Suprapubic skin (tissue), 4 donors: ENCODE measurements at regions not wholly inside any gene's neighbourhood (a gene's known extent, or its start where the extent isn't known, plus 50 kb on each side); places are given as distances from the start of the nearest gene placed in this dataset.

ENCODE experiments used
- DNase-seq, 2 donors: peaks; one replicate each; pipeline ENCODE4 v3.0.0-alpha.2; 2019; ENCODE audit warnings: low spot score in 2 of 2
- H3K27ac ChIP-seq: fragments of 200-600 bp; sonication (generic); one replicate; pipeline ENCODE4 v1.5.1; 2019
- H3K27me3 ChIP-seq: fragments of 200-600 bp; sonication (generic); one replicate; pipeline ENCODE4 v1.5.1; 2019
- H3K36me3 ChIP-seq: fragments of 200-600 bp; sonication (generic); one replicate; pipeline ENCODE4 v1.5.1; 2019
- H3K4me1 ChIP-seq: fragments of 200-600 bp; sonication (generic); one replicate; pipeline ENCODE4 v1.5.1; 2019
- H3K4me3 ChIP-seq: fragments of 200-600 bp; sonication (generic); one replicate; pipeline ENCODE4 v1.5.1; 2019; ENCODE audit warnings: mild to moderate bottlenecking
- H3K9me3 ChIP-seq: fragments of 200-600 bp; sonication (generic); one replicate; pipeline ENCODE4 v1.5.1; 2019
- CTCF ChIP-seq, 2 donors: fragments of 200-600 bp in 1 of 2; fragments of 450-650 bp in 1 of 2; sonication (generic) in 1 of 2; IDR thresholded peaks; one replicate each; pipeline ENCODE4 v1.5.1; 2016 to 2019; ENCODE audit warnings: antibody characterized with exemption in 2 of 2, mild to moderate bottlenecking in 1 of 2, moderate library complexity in 1 of 2
- EP300 ChIP-seq: sonication (generic); formaldehyde crosslinking; IDR thresholded peaks from one replicate; pipeline ENCODE4 v1.6.1; 2017; ENCODE audit warnings: antibody characterized with exemption
- POLR2A ChIP-seq, 2 donors: fragments of 450-650 bp; IDR thresholded peaks; one replicate each; pipeline ENCODE4 v1.6.1; 2017; ENCODE audit warnings: antibody characterized with exemption in 2 of 2, mild to moderate bottlenecking in 2 of 2, moderate library complexity in 2 of 2
- POLR2AphosphoS5 ChIP-seq, 3 donors: sonication (generic); formaldehyde crosslinking; IDR thresholded peaks; one replicate each; pipeline ENCODE4 v1.6.1; 2017; ENCODE audit warnings: antibody characterized with exemption in 3 of 3
- WGBS: methylation state at CpG from one replicate; pipeline ENCODE4 v1.1.5; 2018; 5-methylcytosine and 5-hydroxymethylcytosine counted together

GRCh38 chr2:151032741-151033191 lies 228.9 kb downstream of the RBM43 start:
- H3K27ac ChIP-seq, result no peak overlapping the region
- no peak overlapping the region for H3K4me3 ChIP-seq
- no peak for DNase-seq
- H3K9me3 ChIP-seq, result no peaks in the 10 kb centered on the region
- H3K4me1 ChIP-seq, result peaks cover 17% of the 10 kb centered on the region
- TF ChIP-seq EP300 (no peak), POLR2AphosphoS5 (IDR thresholded peaks at IDR 0.05) (peak in 1 of 3 donors; percentile 13)
- H3K36me3 ChIP-seq, result no peaks in the 10 kb centered on the region
- H3K27me3 ChIP-seq, result no peaks in the 10 kb centered on the region
- WGBS, result 16% methylated on average over 2 of the region's 2 CpGs

DNA sequence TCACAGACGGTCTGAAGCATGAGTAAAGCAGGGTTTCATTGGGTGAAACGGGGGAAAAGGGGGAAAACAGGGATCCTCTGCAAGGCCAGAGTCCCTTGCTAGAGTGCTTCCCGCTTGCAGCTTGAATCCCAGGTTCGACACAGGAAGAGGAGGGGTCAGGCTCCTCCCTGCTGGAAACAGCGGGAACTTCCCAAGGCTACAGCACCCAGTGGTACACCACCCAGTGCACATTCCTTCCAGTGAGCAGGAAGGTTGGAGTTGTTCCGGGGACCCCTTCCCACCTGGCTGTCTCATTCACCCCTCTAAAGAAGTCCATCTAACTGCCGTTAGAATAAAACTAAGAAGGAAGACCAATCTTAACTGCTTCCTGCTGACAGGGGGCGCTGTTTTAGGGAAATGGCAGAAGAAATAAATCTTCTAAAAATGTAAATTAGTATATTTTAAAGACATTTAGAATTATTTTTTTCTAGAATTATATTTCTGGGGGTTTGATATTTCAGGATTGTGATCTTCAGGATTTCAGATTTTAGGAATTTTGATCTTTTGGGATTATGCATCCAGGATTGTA lies 230.9 kb downstream of the RBM43 start:
- H3K4me1 ChIP-seq, result peaks cover 17% of the 10 kb centered on the region
- no peaks in the 10 kb centered on the region for H3K36me3 ChIP-seq
- WGBS, result 91% methylated on average over 8 of the region's 8 CpGs
- no peak overlapping the region for H3K27ac ChIP-seq
- DNase-seq, result no peak
- no peak overlapping the region for H3K4me3 ChIP-seq
- no peaks in the 10 kb centered on the region for H3K27me3 ChIP-seq
- H3K9me3 ChIP-seq, result no peaks in the 10 kb centered on the region
- no peak for TF ChIP-seq EP300
- no peak for TF ChIP-seq POLR2A (IDR thresholded peaks at IDR 0.05)
- no peak for TF ChIP-seq CTCF (IDR thresholded peaks at IDR 0.05)
- TF ChIP-seq POLR2AphosphoS5 (IDR thresholded peaks at IDR 0.05), result no peak

DNA sequence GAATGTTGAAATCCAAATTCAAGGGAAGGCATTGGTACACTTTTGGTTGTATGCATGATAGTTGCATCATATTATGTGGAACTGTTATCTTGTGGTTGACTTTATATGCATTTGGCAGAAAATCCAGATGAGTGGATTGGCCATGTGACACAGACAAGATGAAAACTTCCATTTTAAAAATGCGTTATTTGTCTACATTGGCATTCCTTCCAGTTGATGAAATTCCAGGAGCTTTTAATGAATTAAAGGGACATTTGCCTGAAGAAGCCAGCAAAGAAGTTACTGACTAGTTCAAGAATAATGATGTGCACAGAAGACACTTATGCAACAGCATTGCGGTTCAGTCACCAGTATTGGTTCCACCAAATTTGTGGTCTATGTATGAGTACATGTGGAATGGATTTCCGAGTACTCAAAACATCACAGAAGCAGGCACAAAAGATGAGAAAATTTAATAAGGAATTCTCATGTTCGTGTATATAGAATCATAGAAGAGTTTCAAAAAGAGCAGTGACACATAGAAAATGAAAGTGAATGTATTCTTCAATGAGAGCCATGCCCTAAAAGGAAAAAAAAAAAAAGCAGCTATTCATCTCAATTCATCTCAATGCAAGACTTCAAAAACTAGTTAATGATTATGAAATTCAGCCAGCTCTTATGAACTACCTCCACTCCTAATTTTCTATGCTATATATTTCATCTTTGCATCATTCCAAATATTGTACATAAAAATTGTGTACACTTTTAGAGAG lies 232.1 kb downstream of the RBM43 start:
- no peak for DNase-seq
- no peak for TF ChIP-seq POLR2AphosphoS5 (IDR thresholded peaks at IDR 0.05)
- TF ChIP-seq POLR2A (IDR thresholded peaks at IDR 0.05), result no peak
- TF ChIP-seq CTCF (IDR thresholded peaks at IDR 0.05), result no peak
- TF ChIP-seq EP300, result no peak
- WGBS, result 52% methylated on average over 4 of the region's 4 CpGs

GRCh38 chr2:151028691-151029176 lies 232.9 kb downstream of the RBM43 start:
- H3K9me3 ChIP-seq, result no peaks in the 10 kb centered on the region
- TF ChIP-seq CTCF (IDR thresholded peaks at IDR 0.05) (no peak), POLR2A (IDR thresholded peaks at IDR 0.05) (no peak), EP300 (no peak), POLR2AphosphoS5 (IDR thresholded peaks at IDR 0.05) (no peak)
- no peak overlapping the region for H3K27ac ChIP-seq
- H3K27me3 ChIP-seq, result no peaks in the 10 kb centered on the region
- H3K4me3 ChIP-seq, result no peak overlapping the region
- peaks cover 13% of the 10 kb centered on the region for H3K4me1 ChIP-seq
- DNase-seq, result no peak
- no peaks in the 10 kb centered on the region for H3K36me3 ChIP-seq

More for the DNA sequence above, 232.1 kb downstream of the RBM43 start:
- no peaks in the 10 kb centered on the region for H3K9me3 ChIP-seq
- no peak overlapping the region for H3K4me3 ChIP-seq
- peaks cover 17% of the 10 kb centered on the region for H3K4me1 ChIP-seq
- no peaks in the 10 kb centered on the region for H3K36me3 ChIP-seq
- no peaks in the 10 kb centered on the region for H3K27me3 ChIP-seq
- no peak overlapping the region for H3K27ac ChIP-seq

GRCh38 chr2:151027151-151027550 lies 234.5 kb downstream of the RBM43 start:
- TF ChIP-seq EP300 (no peak), POLR2AphosphoS5 (IDR thresholded peaks at IDR 0.05) (no peak), CTCF (IDR thresholded peaks at IDR 0.05) (no peak), POLR2A (IDR thresholded peaks at IDR 0.05) (no peak)

More at GRCh38 chr2:151027151-151027550, 234.5 kb downstream of the RBM43 start:
- Histone ChIP-seq H3K36me3 (no peaks in the 10 kb centered on the region), H3K27ac (no peak overlapping the region), H3K27me3 (no peaks in the 10 kb centered on the region), H3K9me3 (no peaks in the 10 kb centered on the region), H3K4me1 (peaks cover under 1% of the 10 kb centered on the region), H3K4me3 (no peak overlapping the region)
- DNase-seq, result no peak
- WGBS, result 89% methylated on average over 6 of the region's 6 CpGs
